ENCODE measurements at regions not wholly inside any gene's neighbourhood (a gene's known extent, or its start where the extent isn't known, plus 50 kb on each side); places are given as distances from the start of the nearest gene placed in this dataset.

DNA sequence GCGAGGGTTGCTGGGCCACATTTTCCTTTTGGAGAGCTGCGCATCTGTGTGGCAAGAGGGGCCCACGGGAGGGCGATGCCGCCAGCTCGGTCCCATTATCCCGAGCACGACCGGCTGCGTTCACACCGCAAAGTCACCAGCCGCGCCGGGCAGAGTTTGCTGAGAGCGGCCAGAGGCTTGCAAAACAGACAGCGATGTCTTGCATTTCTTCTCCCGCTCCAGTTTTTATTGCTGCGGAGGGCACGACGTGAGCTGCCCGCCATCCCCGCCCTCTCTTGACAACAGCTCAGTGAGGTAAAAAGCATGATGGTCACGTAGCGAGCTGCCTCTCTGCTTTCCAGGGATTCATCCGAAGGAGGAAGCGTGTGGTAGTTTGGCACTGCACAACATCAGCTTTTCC is 102.1 kb upstream of the TENM3 start:
- no peak for ATAC-seq (ENCODE audit: low read depth in 2 of 2)
- no peak overlapping the region for H3K27ac Mint-ChIP-seq
- H3K27me3 Mint-ChIP-seq: peaks cover 63% of the 10 kb centered on the region
- peaks cover 16% of the 10 kb centered on the region for H3K27me3 ChIP-seq (ENCODE audit: control insufficient read depth, insufficient read depth, low read length)
- no peak overlapping the region for H3K4me3 ChIP-seq (ENCODE audit: low read depth, low read length)
- peaks cover 5% of the 10 kb centered on the region for H3K4me1 ChIP-seq (ENCODE audit: control insufficient read depth, insufficient read depth, low read length, poor library complexity, severe bottlenecking)
- H3K9me3 ChIP-seq (ENCODE audit: control insufficient read depth in 2 of 2, low read length in 2 of 2): no peaks in the 10 kb centered on the region
- H3K4me1 Mint-ChIP-seq: peaks cover 0 to 20% (median 4%) of the 10 kb centered on the region in 4 donors
- H3K36me3 Mint-ChIP-seq: peaks cover 3% of the 10 kb centered on the region
- DNase-seq: no peak
- peaks cover 0 to 4% (median 1%) of the 10 kb centered on the region in 7 donors for H3K9me3 Mint-ChIP-seq
- H3K27ac ChIP-seq (ENCODE audit: insufficient read depth, low read length, poor library complexity, severe bottlenecking): no peak overlapping the region
- no peaks in the 10 kb centered on the region for H3K36me3 ChIP-seq (ENCODE audit: control insufficient read depth, insufficient read depth, low read length)
- H3K4me3 Mint-ChIP-seq: no peak overlapping the region

GRCh38 chr4:182142176-182143085 is 100.8 kb upstream of the TENM3 start:
- Histone ChIP-seq H3K27ac (ENCODE audit: insufficient read depth, low read length, poor library complexity, severe bottlenecking) (no peak overlapping the region), H3K9me3 (ENCODE audit: control insufficient read depth in 2 of 2, low read length in 2 of 2) (no peaks in the 10 kb centered on the region), H3K4me3 (ENCODE audit: low read depth, low read length) (no peak overlapping the region), H3K27me3 (ENCODE audit: control insufficient read depth, insufficient read depth, low read length) (peaks cover 16% of the 10 kb centered on the region), H3K36me3 (ENCODE audit: control insufficient read depth, insufficient read depth, low read length) (no peaks in the 10 kb centered on the region), H3K4me1 (ENCODE audit: control insufficient read depth, insufficient read depth, low read length, poor library complexity, severe bottlenecking) (peaks cover 5% of the 10 kb centered on the region)
- H3K4me1 Mint-ChIP-seq: peaks cover 0 to 20% (median 4%) of the 10 kb centered on the region in 4 donors
- H3K27me3 Mint-ChIP-seq: peaks cover 63% of the 10 kb centered on the region
- H3K4me3 Mint-ChIP-seq: peak overlapping the region in 1 of 4 donors; percentile 43
- peak overlapping the region in 1 of 3 donors; percentile 38 for H3K27ac Mint-ChIP-seq
- H3K36me3 Mint-ChIP-seq: peaks cover 3% of the 10 kb centered on the region
- peaks cover 0 to 4% (median 0%) of the 10 kb centered on the region in 7 donors for H3K9me3 Mint-ChIP-seq
- ATAC-seq (ENCODE audit: low read depth in 2 of 2) (no peak), DNase-seq (no peak)

DNA sequence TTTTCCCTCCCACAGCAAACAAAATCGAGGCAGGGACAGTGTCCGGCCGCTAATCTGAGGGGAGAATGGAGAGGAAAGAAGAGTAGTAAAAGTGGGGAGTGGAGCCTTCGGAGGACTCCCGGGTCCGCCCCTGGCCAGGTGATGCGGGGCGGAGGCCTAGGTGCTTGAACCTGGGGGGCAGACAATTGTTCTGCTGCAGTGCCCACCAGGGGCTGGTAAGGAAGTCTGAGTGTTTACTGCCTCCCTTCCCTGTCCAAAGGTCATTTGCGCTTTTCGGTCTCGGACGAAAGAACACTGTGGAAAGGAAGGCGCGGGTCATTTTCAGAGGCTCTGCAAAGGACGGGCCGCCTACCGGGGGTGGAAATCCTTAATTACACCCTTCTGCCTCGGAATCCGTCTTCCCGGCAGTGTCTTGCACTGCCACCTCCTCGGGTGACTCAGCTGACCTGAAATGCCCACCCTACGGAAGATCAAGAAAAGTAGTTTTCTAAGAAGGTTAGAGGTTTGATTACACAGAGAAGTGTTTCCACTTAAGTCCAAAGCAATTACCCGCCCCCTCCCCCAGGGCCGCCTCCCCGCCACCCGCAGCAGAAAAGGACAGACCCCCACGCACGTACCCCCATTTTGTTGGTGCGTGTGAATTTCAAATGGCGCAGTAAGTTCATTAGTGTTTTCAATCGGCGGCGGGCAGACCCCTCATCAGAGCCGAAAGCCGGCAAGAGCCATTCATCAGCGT is 99.9 kb upstream of the TENM3 start:
- DNase-seq (no peak), ATAC-seq (ENCODE audit: low read depth in 2 of 2) (no peak)
- Mint-ChIP-seq H3K27me3 (peaks cover 64% of the 10 kb centered on the region), H3K4me1 (peaks cover 0 to 20% (median 4%) of the 10 kb centered on the region in 4 donors), H3K27ac (no peak overlapping the region), H3K4me3 (peak overlapping the region in 3 of 4 donors; percentile 21 to 65 (median 62)), H3K36me3 (peaks cover 3% of the 10 kb centered on the region), H3K9me3 (peaks cover 0 to 4% (median 0%) of the 10 kb centered on the region in 7 donors)
- Histone ChIP-seq H3K4me1 (ENCODE audit: control insufficient read depth, insufficient read depth, low read length, poor library complexity, severe bottlenecking) (peaks cover 5% of the 10 kb centered on the region), H3K27me3 (ENCODE audit: control insufficient read depth, insufficient read depth, low read length) (peaks cover 16% of the 10 kb centered on the region), H3K36me3 (ENCODE audit: control insufficient read depth, insufficient read depth, low read length) (no peaks in the 10 kb centered on the region), H3K9me3 (ENCODE audit: control insufficient read depth in 2 of 2, low read length in 2 of 2) (no peaks in the 10 kb centered on the region), H3K27ac (ENCODE audit: insufficient read depth, low read length, poor library complexity, severe bottlenecking) (no peak overlapping the region), H3K4me3 (ENCODE audit: low read depth, low read length) (no peak overlapping the region)

DNA sequence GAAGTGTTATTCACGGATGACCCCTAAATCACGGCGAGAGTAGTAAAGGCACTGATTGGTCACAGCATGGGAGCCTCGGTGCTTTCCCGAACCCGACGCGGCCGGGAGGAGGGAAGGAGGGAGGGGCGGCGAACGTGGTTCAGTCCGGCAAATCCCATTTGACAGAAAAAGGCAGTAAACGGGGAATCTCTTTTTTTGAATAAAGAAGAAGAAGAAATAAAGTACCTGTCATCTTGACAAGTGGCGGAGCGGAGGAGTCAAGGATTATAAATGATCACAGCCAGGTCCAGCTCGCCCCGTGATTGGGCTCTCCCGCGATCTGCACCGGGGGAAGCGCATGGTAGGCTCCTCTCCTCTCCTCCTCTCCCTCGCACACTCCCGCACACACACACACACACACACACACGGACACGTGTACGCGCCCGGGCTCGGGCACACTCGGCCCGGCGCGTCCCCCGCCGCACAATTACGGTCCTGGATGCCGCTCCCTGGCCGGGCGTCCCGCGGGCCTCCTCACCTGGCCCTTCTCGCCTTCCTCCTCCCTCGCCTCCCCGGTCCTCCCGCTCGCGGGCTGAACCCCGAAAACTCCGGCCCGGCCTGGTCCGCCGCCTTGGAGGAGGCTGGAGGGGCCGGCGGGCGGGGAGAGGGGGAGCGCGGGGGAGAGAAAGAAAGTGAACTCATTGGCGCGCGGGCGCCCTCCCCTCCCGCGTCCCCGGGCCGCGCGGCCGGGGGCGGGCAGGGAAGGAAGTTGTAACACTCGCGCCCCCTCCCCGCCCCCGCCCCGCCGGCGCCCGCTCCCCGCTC is 99.2 kb upstream of the TENM3 start:
- peaks cover 3% of the 10 kb centered on the region for H3K36me3 Mint-ChIP-seq
- Histone ChIP-seq H3K36me3 (ENCODE audit: control insufficient read depth, insufficient read depth, low read length) (no peaks in the 10 kb centered on the region), H3K27ac (ENCODE audit: insufficient read depth, low read length, poor library complexity, severe bottlenecking) (no peak overlapping the region), H3K4me3 (ENCODE audit: low read depth, low read length) (no peak overlapping the region), H3K27me3 (ENCODE audit: control insufficient read depth, insufficient read depth, low read length) (peaks cover 16% of the 10 kb centered on the region), H3K4me1 (ENCODE audit: control insufficient read depth, insufficient read depth, low read length, poor library complexity, severe bottlenecking) (peaks cover 5% of the 10 kb centered on the region), H3K9me3 (ENCODE audit: control insufficient read depth in 2 of 2, low read length in 2 of 2) (no peaks in the 10 kb centered on the region)
- peaks cover 65% of the 10 kb centered on the region for H3K27me3 Mint-ChIP-seq
- peaks cover 0 to 4% (median 0%) of the 10 kb centered on the region in 7 donors for H3K9me3 Mint-ChIP-seq
- no peak overlapping the region for H3K27ac Mint-ChIP-seq
- no peak for ATAC-seq (ENCODE audit: low read depth in 2 of 2)
- peaks cover 0 to 20% (median 4%) of the 10 kb centered on the region in 4 donors for H3K4me1 Mint-ChIP-seq
- DNase-seq: no peak
- peak overlapping the region in 3 of 4 donors; percentile 21 to 65 (median 62) for H3K4me3 Mint-ChIP-seq

- H3K27me3 Mint-ChIP-seq: peaks cover 59% of the 10 kb centered on the region
- peaks cover 16% of the 10 kb centered on the region for H3K27me3 ChIP-seq (ENCODE audit: control insufficient read depth, insufficient read depth, low read length)
- no peaks in the 10 kb centered on the region for H3K9me3 ChIP-seq (ENCODE audit: control insufficient read depth in 2 of 2, low read length in 2 of 2)
- peaks cover 5% of the 10 kb centered on the region for H3K4me1 ChIP-seq (ENCODE audit: control insufficient read depth, insufficient read depth, low read length, poor library complexity, severe bottlenecking)
- no peak overlapping the region for H3K4me3 ChIP-seq (ENCODE audit: low read depth, low read length)
- H3K4me1 Mint-ChIP-seq: peaks cover 0 to 20% (median 4%) of the 10 kb centered on the region in 4 donors
- no peaks in the 10 kb centered on the region for H3K36me3 ChIP-seq (ENCODE audit: control insufficient read depth, insufficient read depth, low read length)
- ATAC-seq (ENCODE audit: low read depth in 2 of 2) (no peak), DNase-seq (no peak)
- peaks cover 3% of the 10 kb centered on the region for H3K36me3 Mint-ChIP-seq
- H3K9me3 Mint-ChIP-seq: peaks cover 0 to 4% (median 0%) of the 10 kb centered on the region in 7 donors
- H3K4me3 Mint-ChIP-seq: peak overlapping the region in 2 of 4 donors; percentile 69 to 70
- no peak overlapping the region for H3K27ac Mint-ChIP-seq
- no peak overlapping the region for H3K27ac ChIP-seq (ENCODE audit: insufficient read depth, low read length, poor library complexity, severe bottlenecking)
Observed at GRCh38 chr4:182144626-182145333, 98.4 kb upstream of the TENM3 start.

DNA sequence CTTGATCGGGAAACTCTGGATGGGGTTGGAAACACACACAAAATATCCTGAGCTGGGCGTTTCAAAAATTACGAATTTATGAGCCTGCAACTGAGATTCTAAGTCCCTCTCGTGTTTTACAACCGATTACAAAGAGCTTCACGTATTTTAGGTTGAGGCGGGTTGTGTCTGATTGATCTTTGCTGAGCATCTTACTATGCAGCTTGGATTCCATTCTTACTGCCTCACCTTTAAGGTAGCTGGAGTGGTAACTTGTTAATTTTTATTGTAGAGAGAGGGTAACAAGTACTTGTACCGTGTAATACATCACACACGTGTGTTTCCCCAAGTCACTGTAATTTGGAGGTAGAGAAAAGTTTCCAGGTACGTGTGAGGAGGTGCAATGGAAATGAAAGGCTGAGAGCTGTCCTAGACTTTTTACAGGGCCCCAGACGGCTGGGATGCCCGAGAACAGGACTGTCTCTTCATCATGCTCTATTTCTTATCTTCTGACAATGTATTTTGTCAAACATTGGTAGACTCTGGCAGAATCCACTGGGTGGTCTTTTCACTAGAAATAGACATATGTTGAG is 97.8 kb upstream of the TENM3 start:
- Mint-ChIP-seq H3K27ac (no peak overlapping the region), H3K36me3 (peaks cover 3% of the 10 kb centered on the region), H3K4me3 (peak overlapping the region in 2 of 4 donors; percentile 69 to 70), H3K4me1 (peaks cover 0 to 20% (median 4%) of the 10 kb centered on the region in 4 donors), H3K27me3 (peaks cover 55% of the 10 kb centered on the region), H3K9me3 (peaks cover 0 to 4% (median 0%) of the 10 kb centered on the region in 7 donors)
- H3K4me1 ChIP-seq (ENCODE audit: control insufficient read depth, insufficient read depth, low read length, poor library complexity, severe bottlenecking): peaks cover 5% of the 10 kb centered on the region
- peaks cover 16% of the 10 kb centered on the region for H3K27me3 ChIP-seq (ENCODE audit: control insufficient read depth, insufficient read depth, low read length)
- no peaks in the 10 kb centered on the region for H3K36me3 ChIP-seq (ENCODE audit: control insufficient read depth, insufficient read depth, low read length)
- ATAC-seq (ENCODE audit: low read depth in 2 of 2): no peak
- H3K27ac ChIP-seq (ENCODE audit: insufficient read depth, low read length, poor library complexity, severe bottlenecking): no peak overlapping the region
- H3K4me3 ChIP-seq (ENCODE audit: low read depth, low read length): no peak overlapping the region
- no peaks in the 10 kb centered on the region for H3K9me3 ChIP-seq (ENCODE audit: control insufficient read depth in 2 of 2, low read length in 2 of 2)
- DNase-seq: no peak
